ENCODE measurements at regions not wholly inside any gene's neighbourhood (a gene's known extent, or its start where the extent isn't known, plus 50 kb on each side); places are given as distances from the start of the nearest gene placed in this dataset.

DNA sequence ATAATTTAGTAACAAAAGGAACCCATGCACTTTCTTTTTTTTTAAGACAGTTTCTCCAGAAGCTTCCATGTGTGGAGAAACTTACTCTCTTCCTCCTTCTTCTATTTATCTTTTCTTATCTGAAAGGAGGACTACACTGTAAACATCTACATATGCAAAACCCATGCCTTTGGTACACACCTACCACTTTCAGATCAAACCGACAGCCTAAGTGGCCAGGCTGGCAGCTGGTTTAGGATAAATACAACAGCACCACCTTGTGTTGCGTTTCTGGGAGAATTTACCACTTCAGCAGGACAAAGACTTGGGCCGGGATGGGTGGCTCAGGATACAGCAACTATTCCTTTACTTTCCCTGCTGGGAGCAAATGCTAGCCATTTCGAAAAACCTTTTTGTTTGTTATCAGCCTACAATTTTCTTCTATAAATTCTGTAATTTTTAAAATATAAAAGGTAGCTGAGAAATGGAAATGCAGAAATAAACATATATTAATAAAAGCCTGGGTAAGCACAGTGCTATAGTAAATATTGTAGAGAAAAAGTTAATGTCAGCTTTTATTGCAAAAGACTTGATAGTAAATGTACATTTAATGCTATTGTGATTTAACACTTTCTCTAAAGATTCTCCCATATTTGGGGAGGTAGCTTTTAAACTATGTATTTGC, 94.0 kb upstream of the RFC3 start:
- DNase-seq = peak; percentile 65

- DNase-seq = no peak
Observed at GRCh38 chr13:33725340-33725739, 92.6 kb upstream of the RFC3 start.

DNA sequence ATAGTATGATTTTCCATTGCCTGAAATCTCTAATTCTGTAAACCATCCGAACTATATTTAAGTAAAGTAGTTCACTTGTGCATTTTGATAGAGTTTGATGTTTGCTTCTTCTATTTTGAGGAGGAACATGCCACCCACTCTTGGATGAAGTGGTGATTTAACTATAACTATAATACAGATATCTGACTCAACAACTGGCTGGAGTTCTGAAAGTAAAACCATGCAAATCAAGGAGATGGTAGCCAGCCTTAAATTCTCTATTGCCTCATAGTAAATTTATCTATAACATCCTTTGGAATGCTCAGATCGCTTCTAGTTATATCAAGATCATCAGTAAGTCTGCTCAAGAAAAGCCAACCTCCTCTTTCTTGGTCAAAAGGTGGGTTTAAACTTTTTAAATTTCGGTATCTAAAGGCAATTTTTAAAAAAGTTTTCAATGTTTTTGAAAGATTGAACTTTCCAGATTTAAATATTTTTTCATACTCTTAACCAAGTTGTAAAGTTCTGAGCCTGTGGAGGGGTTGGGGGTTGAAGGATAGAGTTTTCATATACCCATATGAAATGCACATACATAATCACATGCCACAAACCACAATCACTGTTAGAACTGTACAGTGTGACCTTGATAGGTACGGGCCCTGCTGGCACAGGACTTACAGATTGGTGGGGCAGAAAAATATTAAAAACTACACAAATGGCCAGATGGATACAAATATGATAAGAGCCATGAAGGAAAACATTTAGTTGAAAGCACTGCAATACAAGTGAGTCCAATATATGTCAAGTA, 90.5 kb upstream of the RFC3 start:
- no peak for DNase-seq

GRCh38 chr13:33728271-33729037, 89.5 kb upstream of the RFC3 start:
- DNase-seq = no peak

DNA sequence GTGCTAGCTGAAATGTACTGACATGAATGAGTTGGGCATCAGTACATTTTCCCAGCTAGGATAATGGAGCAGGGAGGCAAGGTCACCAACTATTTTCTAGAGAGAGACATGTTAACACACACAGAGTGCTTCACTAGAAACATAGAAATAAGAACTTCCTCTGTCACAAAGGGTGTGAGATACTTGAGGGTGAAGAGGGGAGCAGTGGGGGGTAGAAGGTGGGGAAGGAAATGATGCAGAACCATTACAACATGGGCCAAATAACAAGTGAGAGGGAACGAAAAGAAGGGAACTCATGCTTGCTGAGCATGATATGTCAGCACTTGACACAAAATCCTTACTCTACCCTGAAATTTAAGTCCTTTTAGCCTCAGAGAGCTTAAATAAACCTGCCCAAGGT, 87.8 kb upstream of the RFC3 start:
- no peak for DNase-seq

DNA sequence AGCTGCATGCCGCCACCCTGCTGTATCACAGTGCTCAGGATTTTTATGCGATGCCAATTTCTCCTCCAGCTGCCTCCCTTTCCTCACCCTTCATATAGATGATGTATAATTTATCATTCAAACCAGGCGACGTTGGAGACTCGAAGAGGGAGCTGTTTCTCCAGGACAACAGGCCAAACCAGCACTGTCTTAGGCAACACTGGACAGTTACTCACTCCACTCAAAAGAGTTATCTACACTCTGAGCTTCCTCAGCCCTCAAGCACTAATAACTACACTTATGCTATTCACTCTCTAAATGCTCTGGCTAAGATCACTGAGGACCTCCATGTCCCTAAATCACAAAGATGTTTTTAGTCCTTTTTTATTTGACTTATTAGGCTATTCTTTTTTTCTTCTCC, 87.3 kb upstream of the RFC3 start:
- DNase-seq = no peak

- no peak for DNase-seq
Observed at GRCh38 chr13:33735276-33735675, 82.7 kb upstream of the RFC3 start.

DNA sequence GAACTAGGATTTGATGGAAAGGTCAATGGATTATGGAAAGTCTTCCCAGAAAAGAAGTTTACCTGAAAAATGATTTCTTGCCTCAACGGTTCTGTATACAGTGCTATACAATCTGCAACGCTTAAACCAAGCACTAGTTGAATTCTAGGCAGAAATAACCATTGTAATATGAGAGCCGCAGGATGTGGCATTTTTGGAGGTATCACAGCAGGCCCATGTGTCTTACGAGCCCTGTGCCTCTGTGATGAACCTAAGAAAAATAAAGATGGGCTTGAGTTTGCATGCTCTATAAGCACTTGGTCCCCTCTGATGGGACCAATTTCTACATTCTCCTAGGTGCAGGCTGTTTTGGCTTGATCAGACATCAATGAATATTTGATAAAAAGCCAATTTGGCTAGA, 78.7 kb upstream of the RFC3 start:
- no peak for DNase-seq

DNA sequence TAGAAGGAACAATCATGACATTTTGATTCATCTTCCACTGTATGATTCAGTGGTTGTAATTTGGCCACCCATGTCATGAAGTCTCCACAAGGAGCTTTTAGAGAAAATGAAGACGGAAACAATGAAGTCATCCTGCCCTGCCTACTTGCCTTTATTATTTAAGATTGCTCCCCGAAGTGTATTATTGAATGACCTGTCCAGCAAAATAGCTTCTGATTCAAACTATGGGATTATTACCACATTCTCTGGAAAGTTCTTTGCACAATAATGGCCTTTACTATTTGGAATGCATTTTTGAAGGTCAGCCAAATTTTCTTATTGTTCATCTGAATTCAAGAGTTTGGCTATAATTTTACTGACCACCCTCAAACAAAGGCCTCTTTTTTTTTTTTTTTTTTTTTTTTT, 77.8 kb upstream of the RFC3 start:
- no peak for DNase-seq

DNA sequence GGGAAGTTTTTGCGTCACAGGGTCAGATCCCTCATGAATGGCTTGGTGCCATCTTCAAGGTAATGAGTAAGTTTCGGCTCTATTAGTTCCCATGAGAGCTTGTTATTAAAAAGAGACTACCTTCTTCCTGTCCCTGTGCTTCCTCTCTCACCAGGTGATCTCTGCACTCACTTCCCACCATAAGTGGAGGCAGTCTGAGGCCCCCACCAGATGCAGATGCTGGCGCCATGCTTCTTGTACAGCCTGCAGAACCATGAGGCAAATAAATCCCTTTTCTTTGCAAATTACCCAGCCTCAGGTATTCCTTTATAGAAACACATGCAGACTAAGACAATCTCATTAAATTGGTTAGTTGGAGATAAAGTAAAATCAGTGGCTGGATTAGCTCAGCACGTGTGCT, 75.6 kb upstream of the RFC3 start:
- DNase-seq = no peak

DNA sequence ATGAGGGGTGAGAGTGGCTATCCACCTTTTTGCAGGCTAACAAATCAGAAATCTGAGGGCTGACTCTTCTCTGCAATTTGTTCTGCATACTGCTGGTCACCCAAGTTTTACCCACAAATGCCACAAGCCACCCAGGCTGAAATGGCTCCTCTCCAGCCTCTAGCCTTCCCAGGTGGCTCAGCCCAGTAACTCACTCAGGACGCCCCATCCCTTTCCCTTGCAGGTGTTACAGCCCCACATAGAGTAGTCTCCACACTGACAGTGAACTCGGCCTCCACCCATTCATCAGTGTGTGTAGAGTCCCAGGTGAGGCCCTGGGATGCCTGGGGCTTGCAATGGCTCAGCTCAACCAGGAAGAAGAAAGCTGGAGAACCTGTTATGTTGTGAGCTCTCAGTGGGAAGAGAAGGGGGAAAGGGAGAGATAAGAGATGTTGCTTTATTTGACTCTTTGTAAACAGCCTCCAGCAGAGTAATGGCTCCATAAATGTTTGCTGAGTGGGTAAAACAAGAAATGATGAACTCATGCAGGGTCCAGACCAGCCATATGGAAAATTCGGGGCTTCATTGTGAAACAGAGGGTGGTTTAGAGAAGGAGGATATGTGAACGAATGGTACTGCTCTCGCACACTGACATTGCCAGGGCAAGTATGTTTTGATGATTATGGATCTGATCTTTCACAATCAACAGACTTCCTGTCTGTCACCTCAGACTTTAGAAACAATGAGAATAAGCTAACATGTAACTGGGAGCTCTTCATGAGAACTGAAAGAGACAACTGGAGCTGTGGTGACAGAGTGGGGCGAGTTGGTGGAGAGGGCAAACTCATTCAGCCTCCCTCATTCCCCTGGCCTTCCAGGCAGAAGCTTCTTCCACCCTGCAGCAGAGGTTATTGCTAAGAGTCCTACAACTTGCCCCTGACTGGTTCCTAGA, 74.2 kb upstream of the RFC3 start:
- no peak for DNase-seq

- DNase-seq = no peak
Observed at GRCh38 chr13:33744589-33745369, 73.2 kb upstream of the RFC3 start.

DNA sequence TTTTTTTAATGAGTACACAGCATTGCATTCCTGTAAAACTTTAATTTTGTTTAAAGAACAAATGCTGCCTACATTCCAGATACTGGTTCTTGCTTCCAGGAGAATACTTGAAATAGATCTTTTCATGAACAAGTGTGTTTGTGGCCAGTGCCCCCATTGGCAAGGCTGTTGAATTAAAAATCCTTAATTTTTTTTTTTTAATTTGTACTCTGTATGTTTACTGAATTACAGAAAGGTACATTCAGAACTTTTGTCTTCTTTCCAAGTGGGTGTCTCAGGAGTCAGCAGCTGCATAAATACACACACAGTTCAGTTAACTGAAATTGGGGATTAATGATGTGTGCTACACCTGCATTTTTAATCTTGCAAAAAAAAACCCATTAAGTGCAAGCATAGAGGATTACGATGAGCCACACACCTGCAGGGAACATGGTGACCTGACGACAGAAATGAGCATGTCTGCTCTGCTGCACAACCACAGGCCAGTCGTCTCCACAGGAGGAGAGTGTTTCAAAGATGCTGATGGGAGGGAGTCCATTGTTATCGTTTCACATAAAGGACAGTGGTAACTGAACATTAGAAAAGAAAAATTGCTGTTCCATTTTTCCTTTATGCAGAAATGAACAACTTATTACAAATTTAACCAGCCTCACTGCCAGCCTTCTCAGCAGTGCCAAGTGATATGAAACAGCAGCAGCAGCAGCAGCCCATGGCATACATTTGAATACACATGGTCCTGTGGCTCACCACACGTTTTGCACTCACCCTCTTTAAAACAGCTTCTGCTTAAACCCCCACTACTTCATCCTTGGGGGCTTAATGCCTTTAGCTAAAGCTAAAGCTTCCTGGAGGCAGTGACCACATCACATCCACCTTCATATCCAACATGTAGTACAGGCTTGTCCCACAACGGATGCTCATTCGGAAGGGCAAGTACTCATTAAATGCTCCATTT, 72.3 kb upstream of the RFC3 start:
- no peak for DNase-seq

- DNase-seq = no peak
Observed at GRCh38 chr13:33746867-33747266, 71.1 kb upstream of the RFC3 start.

- no peak for DNase-seq
Observed at GRCh38 chr13:33751151-33751550, 66.8 kb upstream of the RFC3 start.

- no peak for DNase-seq
Observed at GRCh38 chr13:33752094-33752493, 65.9 kb upstream of the RFC3 start.

- no peak for DNase-seq
Observed at GRCh38 chr13:33752597-33752996, 65.4 kb upstream of the RFC3 start.

DNA sequence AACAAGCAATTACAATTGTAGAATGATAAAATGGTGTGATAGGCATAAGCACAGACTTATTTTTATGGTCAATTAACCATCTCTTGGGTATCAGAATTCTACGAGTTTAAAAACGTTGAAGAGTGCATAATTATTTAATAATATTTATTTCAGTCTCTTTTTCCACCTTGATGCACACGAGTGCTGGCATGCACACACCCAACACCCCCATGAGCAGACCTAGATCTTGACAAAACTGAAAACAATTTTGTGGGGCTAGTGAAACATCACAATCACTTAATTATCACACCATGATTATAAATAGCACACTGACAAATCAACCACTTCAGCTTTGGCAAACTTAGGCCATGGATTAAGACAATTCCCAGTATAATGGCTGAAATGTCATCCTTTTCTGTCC, 61.0 kb upstream of the RFC3 start:
- no peak for DNase-seq

DNA sequence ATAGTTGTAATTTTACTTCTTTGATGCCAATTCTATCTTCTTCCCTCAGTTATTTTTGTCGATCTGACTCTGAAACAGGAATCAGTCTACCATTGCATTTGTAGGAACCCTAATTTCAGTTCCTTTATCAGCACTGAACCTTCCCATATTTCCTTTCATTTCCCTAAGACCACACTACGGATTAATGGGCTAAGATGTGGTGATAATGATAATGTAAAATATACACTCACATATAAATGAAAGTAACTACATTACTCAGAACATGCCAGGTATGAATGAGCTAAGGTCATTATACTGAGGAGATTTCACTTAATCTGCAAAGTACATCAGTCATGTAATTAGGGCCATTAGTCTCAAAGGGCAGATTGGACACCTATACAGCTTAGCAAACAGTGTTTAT, 60.2 kb upstream of the RFC3 start:
- DNase-seq = no peak

- no peak for DNase-seq
Observed at GRCh38 chr13:33758113-33758512, 59.8 kb upstream of the RFC3 start.

- DNase-seq = peak; percentile 44
Observed at GRCh38 chr13:33761740-33762139, 56.2 kb upstream of the RFC3 start.

Data from NCI-H2171 treated with DMSO at 0.1 percent for 48 hours (cell line).